ENCODE measurements at regions not wholly inside any gene's neighbourhood (a gene's known extent, or its start where the extent isn't known, plus 50 kb on each side); places are given as distances from the start of the nearest gene placed in this dataset.
"Not testable (repeated sequence)": the region's sequence is repeated elsewhere in the genome, so short reads cannot be mapped to it uniquely, and the experiment has no call there.

- ATAC-seq (no peak), DNase-seq (no peak)
- Histone ChIP-seq H3K4me3 (no peak overlapping the region), H3K4me1 (no peaks in the 10 kb centered on the region), H3K27ac (no peak overlapping the region), H3K36me3 (no peaks in the 10 kb centered on the region), H3K27me3 (no peaks in the 10 kb centered on the region), H3K9me3 (no peaks in the 10 kb centered on the region)
- intact Hi-C loops (cut with DNase I), result no loop called here
- no peak for TF ChIP-seq CTCF (IDR thresholded peaks at IDR 0.05)
Observed at GRCh38 chr7:9328296-9328695, 894.9 kb downstream of the NXPH1 start.

GRCh38 chr7:9349625-9350024 lies 916.2 kb downstream of the NXPH1 start:
- Histone ChIP-seq H3K4me1 (no peaks in the 10 kb centered on the region), H3K27me3 (no peaks in the 10 kb centered on the region), H3K27ac (no peak overlapping the region), H3K4me3 (no peak overlapping the region), H3K9me3 (no peaks in the 10 kb centered on the region), H3K36me3 (no peaks in the 10 kb centered on the region)
- intact Hi-C loops (cut with DNase I), result no loop called here
- no peak for TF ChIP-seq CTCF (IDR thresholded peaks at IDR 0.05)
- ATAC-seq (no peak), DNase-seq (no peak)

- Histone ChIP-seq H3K36me3 (no peaks in the 10 kb centered on the region), H3K4me3 (no peak overlapping the region), H3K27ac (no peak overlapping the region), H3K4me1 (no peaks in the 10 kb centered on the region), H3K27me3 (no peaks in the 10 kb centered on the region), H3K9me3 (no peaks in the 10 kb centered on the region)
- intact Hi-C loops (cut with DNase I), result no loop called here
- no peak for DNase-seq
- TF ChIP-seq CTCF (IDR thresholded peaks at IDR 0.05), result no peak
- no peak for ATAC-seq
Observed at GRCh38 chr7:9391221-9391620, 957.8 kb downstream of the NXPH1 start.

GRCh38 chr7:9391984-9392383 lies 958.6 kb downstream of the NXPH1 start:
- ATAC-seq (no peak), DNase-seq (no peak)
- no peak overlapping the region for H3K27ac ChIP-seq
- no peak overlapping the region for H3K4me3 ChIP-seq
- no peaks in the 10 kb centered on the region for H3K9me3 ChIP-seq
- intact Hi-C loops (cut with DNase I), result no loop called here
- H3K4me1 ChIP-seq, result no peaks in the 10 kb centered on the region
- no peaks in the 10 kb centered on the region for H3K36me3 ChIP-seq
- H3K27me3 ChIP-seq, result no peaks in the 10 kb centered on the region
- no peak for TF ChIP-seq CTCF (IDR thresholded peaks at IDR 0.05)

- peak; percentile 9 for DNase-seq
- H3K27ac ChIP-seq; H3K27me3 ChIP-seq; H3K4me3 ChIP-seq; ATAC-seq; H3K4me1 ChIP-seq; H3K9me3 ChIP-seq; intact Hi-C loops (cut with DNase I); H3K36me3 ChIP-seq: not testable (repeated sequence)
Observed at GRCh38 chr7:9404386-9404785, 971.0 kb downstream of the NXPH1 start.

GRCh38 chr7:9407816-9408215 lies 974.4 kb downstream of the NXPH1 start:
- no peaks in the 10 kb centered on the region for H3K27me3 ChIP-seq
- H3K36me3 ChIP-seq, result no peaks in the 10 kb centered on the region
- no peaks in the 10 kb centered on the region for H3K9me3 ChIP-seq
- no peaks in the 10 kb centered on the region for H3K4me1 ChIP-seq
- H3K27ac ChIP-seq, result no peak overlapping the region
- no peak for TF ChIP-seq CTCF (IDR thresholded peaks at IDR 0.05)
- intact Hi-C loops (cut with DNase I), result no loop called here
- no peak overlapping the region for H3K4me3 ChIP-seq
- DNase-seq (no peak), ATAC-seq (no peak)

All from upper lobe of right lung (tissue), 1 donor.